Liver (tissue), 8 donors: ENCODE measurements at regions not wholly inside any gene's neighbourhood (a gene's known extent, or its start where the extent isn't known, plus 50 kb on each side); places are given as distances from the start of the nearest gene placed in this dataset.

Source experiments
- DNase-seq: peaks from one replicate; pipeline ENCODE4 v3.0.0-alpha.2; 2017; ENCODE audit warnings: low spot score
- H3K27ac ChIP-seq, 2 donors: one replicate each; pipeline ENCODE4 v1.7.0; 2013; ENCODE audit warnings: inconsistent platforms in 2 of 2, low read length in 2 of 2, control low read depth in 1 of 2, low read depth in 1 of 2, mild to moderate bottlenecking in 1 of 2
- H3K27me3 ChIP-seq, 4 donors: one replicate each; pipeline versions ENCODE4 v1.6.1 to v1.7.0; 2013; ENCODE audit warnings: low read length in 3 of 4, inconsistent platforms in 1 of 4, mild to moderate bottlenecking in 1 of 4, moderate library complexity in 1 of 4; ENCODE audit not compliant: control insufficient read depth in 4 of 4, insufficient read depth in 4 of 4
- H3K36me3 ChIP-seq, 4 donors: one replicate each; pipeline versions ENCODE4 v1.6.1 to v1.7.0; 2013; ENCODE audit warnings: low read length in 3 of 4, mild to moderate bottlenecking in 3 of 4, low read depth in 1 of 4, moderate library complexity in 1 of 4; ENCODE audit not compliant: control insufficient read depth in 4 of 4, insufficient read depth in 3 of 4
- H3K4me1 ChIP-seq, 4 donors: one replicate each; pipeline versions ENCODE4 v1.6.1 to v1.7.0; 2013; ENCODE audit warnings: low read length in 3 of 4, mild to moderate bottlenecking in 3 of 4, moderate library complexity in 1 of 4; ENCODE audit not compliant: control insufficient read depth in 4 of 4, insufficient read depth in 4 of 4
- H3K4me3 ChIP-seq, 3 donors: one replicate each; pipeline versions ENCODE4 v1.6.1 to v1.7.0; 2013; ENCODE audit warnings: low read length in 3 of 3, control low read depth in 1 of 3, low read depth in 1 of 3, mild to moderate bottlenecking in 1 of 3
- H3K9ac ChIP-seq, 2 donors: one replicate each; pipeline ENCODE4 v1.7.0; 2013; ENCODE audit warnings: low read length in 2 of 2, mild to moderate bottlenecking in 2 of 2, moderate library complexity in 2 of 2, control low read depth in 1 of 2, low read depth in 1 of 2
- H3K9me3 ChIP-seq, 4 donors: one replicate each; pipeline versions ENCODE4 v1.6.1 to v1.7.0; 2013; ENCODE audit warnings: low read length in 3 of 4; ENCODE audit not compliant: control insufficient read depth in 4 of 4
- ATF3 ChIP-seq: IDR thresholded peaks from 2 replicates; pipeline ENCODE4 v1.6.1; 2016; ENCODE audit warnings: antibody characterized with exemption
- CTCF ChIP-seq: fragments of 150-350 bp; IDR thresholded peaks from 2 replicates; pipeline ENCODE4 v1.5.1; 2017; ENCODE audit warnings: improper control_type of control experiment, low read depth, low read length; ENCODE audit not compliant: missing input control
- EGR1 ChIP-seq, 2 donors: IDR thresholded peaks; 2 replicates each; pipeline ENCODE4 v1.6.1; 2016 to 2018; ENCODE audit warnings: antibody characterized with exemption in 2 of 2, low read depth in 2 of 2
- FOXA1 ChIP-seq: IDR thresholded peaks from 2 replicates; pipeline ENCODE4 v1.6.1; 2016; ENCODE audit warnings: antibody characterized with exemption
- FOXA2 ChIP-seq: IDR thresholded peaks from 2 replicates; pipeline ENCODE4 v1.6.1; 2016; ENCODE audit warnings: antibody characterized with exemption
- GABPA ChIP-seq, 2 donors: IDR thresholded peaks in 1 of 2; conservative IDR thresholded peaks in 1 of 2; 2 replicates each; pipeline ENCODE4 v1.6.1; 2016; ENCODE audit warnings: antibody characterized with exemption in 2 of 2, mild to moderate bottlenecking in 1 of 2, moderate library complexity in 1 of 2
- HNF4A ChIP-seq, 2 donors: conservative IDR thresholded peaks; 2 replicates each; pipeline ENCODE4 v1.6.1; 2016; ENCODE audit warnings: antibody characterized with exemption in 2 of 2, mild to moderate bottlenecking in 2 of 2
- HNF4G ChIP-seq: IDR thresholded peaks from 2 replicates; pipeline ENCODE4 v1.6.1; 2016; ENCODE audit warnings: antibody characterized with exemption
- JUND ChIP-seq, 2 donors: IDR thresholded peaks; 2 replicates each; pipeline ENCODE4 v1.6.1; 2016; ENCODE audit warnings: antibody characterized with exemption in 2 of 2
- MAX ChIP-seq: IDR thresholded peaks from 2 replicates; pipeline ENCODE4 v1.6.1; 2016; ENCODE audit warnings: antibody characterized with exemption
- NR2F2 ChIP-seq: IDR thresholded peaks from 2 replicates; pipeline ENCODE4 v1.6.1; 2016; ENCODE audit warnings: antibody characterized with exemption
- RAD21 ChIP-seq, 2 donors: IDR thresholded peaks; 2 replicates each; pipeline ENCODE4 v1.6.1; 2016; ENCODE audit warnings: antibody characterized with exemption in 2 of 2, mild to moderate bottlenecking in 2 of 2
- REST ChIP-seq: IDR thresholded peaks from 2 replicates; pipeline ENCODE4 v1.6.1; 2016; ENCODE audit warnings: antibody characterized with exemption, mild to moderate bottlenecking
- RXRA ChIP-seq, 2 donors: IDR thresholded peaks; 2 replicates each; pipeline ENCODE4 v1.6.1; 2017 to 2018; ENCODE audit warnings: antibody characterized with exemption in 2 of 2, mild to moderate bottlenecking in 1 of 2
- SP1 ChIP-seq: IDR thresholded peaks from 2 replicates; pipeline ENCODE4 v1.6.1; 2018; ENCODE audit warnings: antibody characterized with exemption, mild to moderate bottlenecking
- TAF1 ChIP-seq: conservative IDR thresholded peaks from 2 replicates; pipeline ENCODE4 v1.6.1; 2016; ENCODE audit warnings: antibody characterized with exemption, mild to moderate bottlenecking
- YY1 ChIP-seq: IDR thresholded peaks from 2 replicates; pipeline ENCODE4 v1.6.1; 2016; ENCODE audit warnings: antibody characterized with exemption, mild to moderate bottlenecking
- ZBTB33 ChIP-seq: IDR thresholded peaks from 2 replicates; pipeline ENCODE4 v1.6.1; 2016; ENCODE audit warnings: antibody characterized with exemption
- WGBS: extraction: QIAGEN DNeasy Blood & Tissue Kit; methylation state at CpG from one replicate; pipeline ENCODE4 v1.1.7; 2013; 5-methylcytosine and 5-hydroxymethylcytosine counted together
- donor health status: healthy.
- donor health status: healthy.
- donor health status: healthy.
- donor health status: healthy.
- donor health status: healthy.

GRCh38 chr1:182286761-182287160 lies 104.8 kb downstream of the GLUL start:
- Histone ChIP-seq H3K27me3 (no peaks in the 10 kb centered on the region), H3K9me3 (no peaks in the 10 kb centered on the region), H3K9ac (no peak overlapping the region), H3K4me3 (no peak overlapping the region), H3K27ac (no peak overlapping the region), H3K4me1 (peaks cover 9 to 46% (median 33%) of the 10 kb centered on the region in 4 donors), H3K36me3 (no peaks in the 10 kb centered on the region)
- WGBS = 90% methylated on average over 2 of the region's 2 CpGs
- TF ChIP-seq HNF4A (conservative IDR thresholded peaks at IDR 0.05) (no peak), YY1 (no peak), TAF1 (no peak), ATF3 (no peak), MAX (no peak), ZBTB33 (no peak), JUND (IDR thresholded peaks at IDR 0.05) (no peak), FOXA1 (no peak), HNF4G (no peak), CTCF (no peak), REST (no peak), FOXA2 (no peak), NR2F2 (no peak), GABPA (IDR thresholded peaks at IDR 0.05 in 1 of 2, conservative IDR thresholded peaks at IDR 0.05 in 1 of 2) (no peak), SP1 (no peak), RAD21 (IDR thresholded peaks at IDR 0.05) (no peak), EGR1 (IDR thresholded peaks at IDR 0.05; ENCODE audit: low read depth in 2 of 2) (no peak), RXRA (IDR thresholded peaks at IDR 0.05) (no peak)
- no peak for DNase-seq
